ENCODE measurements at regions not wholly inside any gene's neighbourhood (a gene's known extent, or its start where the extent isn't known, plus 50 kb on each side); places are given as distances from the start of the nearest gene placed in this dataset.

DNA sequence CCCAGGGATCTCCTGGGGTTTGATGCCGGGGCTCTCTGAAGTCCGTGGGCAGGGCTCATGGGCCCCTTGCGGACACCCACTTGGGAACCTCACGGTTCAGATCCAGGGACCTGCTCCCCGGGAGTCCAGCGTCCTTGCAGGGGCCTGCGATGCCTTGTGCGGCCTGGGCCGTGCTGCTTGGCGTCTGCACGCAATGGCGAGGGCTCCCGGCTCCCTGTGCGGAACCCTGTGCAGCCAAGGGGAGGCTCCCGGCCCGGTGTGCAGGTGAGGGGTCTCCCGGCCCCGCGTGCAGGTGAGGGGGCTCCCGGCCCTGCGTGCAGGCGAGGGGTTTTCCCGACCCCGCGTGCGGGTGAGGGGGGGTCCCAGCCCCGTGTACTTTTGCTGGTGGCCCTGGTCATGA is 146.7 kb downstream of the DNAJB6 start:
- TF ChIP-seq SPI1 (IDR thresholded peaks at IDR 0.05; ENCODE audit: borderline replicate concordance, low read depth), result no peak
- TF ChIP-seq, protein P1, sequence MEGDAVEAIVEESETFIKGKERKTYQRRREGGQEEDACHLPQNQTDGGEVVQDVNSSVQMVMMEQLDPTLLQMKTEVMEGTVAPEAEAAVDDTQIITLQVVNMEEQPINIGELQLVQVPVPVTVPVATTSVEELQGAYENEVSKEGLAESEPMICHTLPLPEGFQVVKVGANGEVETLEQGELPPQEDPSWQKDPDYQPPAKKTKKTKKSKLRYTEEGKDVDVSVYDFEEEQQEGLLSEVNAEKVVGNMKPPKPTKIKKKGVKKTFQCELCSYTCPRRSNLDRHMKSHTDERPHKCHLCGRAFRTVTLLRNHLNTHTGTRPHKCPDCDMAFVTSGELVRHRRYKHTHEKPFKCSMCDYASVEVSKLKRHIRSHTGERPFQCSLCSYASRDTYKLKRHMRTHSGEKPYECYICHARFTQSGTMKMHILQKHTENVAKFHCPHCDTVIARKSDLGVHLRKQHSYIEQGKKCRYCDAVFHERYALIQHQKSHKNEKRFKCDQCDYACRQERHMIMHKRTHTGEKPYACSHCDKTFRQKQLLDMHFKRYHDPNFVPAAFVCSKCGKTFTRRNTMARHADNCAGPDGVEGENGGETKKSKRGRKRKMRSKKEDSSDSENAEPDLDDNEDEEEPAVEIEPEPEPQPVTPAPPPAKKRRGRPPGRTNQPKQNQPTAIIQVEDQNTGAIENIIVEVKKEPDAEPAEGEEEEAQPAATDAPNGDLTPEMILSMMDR (IDR thresholded peaks at IDR 0.05; ENCODE audit: insufficient read depth, low read length), result no peak
- no peak for TF ChIP-seq POLR2AphosphoS5 (IDR thresholded peaks at IDR 0.05; ENCODE audit: low read depth)
- no peak for TF ChIP-seq REST (IDR thresholded peaks at IDR 0.05; ENCODE audit: insufficient replicate concordance, low read depth)
- no peak for TF ChIP-seq GABPA (IDR thresholded peaks at IDR 0.05; ENCODE audit: low read depth)
- H3K27me3 ChIP-seq (ENCODE audit: insufficient read depth, poor library complexity, severe bottlenecking), result no peaks in the 10 kb centered on the region

DNA sequence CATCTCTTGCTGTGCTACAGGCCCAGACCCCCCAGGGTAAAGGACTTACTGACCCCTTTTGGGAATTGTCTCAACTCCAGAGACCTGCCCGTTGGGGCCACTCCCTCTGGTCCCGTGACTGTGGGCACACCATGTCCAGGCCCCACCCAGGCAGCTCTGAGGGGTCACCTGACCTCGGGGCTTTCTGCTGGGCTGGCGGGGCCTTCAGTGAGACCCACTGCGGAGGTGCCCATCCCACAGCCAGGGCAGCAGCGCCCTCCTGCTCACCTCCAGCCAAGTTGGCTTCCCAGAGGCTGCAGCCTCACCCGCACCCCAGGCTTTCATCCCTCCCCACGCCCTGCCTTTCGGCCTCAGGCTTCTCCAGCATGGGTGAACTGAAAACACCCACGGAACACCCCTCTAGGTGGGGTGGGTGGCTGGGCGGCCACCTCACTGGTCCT is 147.2 kb downstream of the DNAJB6 start:
- Histone ChIP-seq H3K27me3 (ENCODE audit: insufficient read depth, poor library complexity, severe bottlenecking) (no peaks in the 10 kb centered on the region), H3K27ac (replicated peaks) (no peak overlapping the region), H3K4me3 (replicated peaks; ENCODE audit: insufficient read depth, low read length) (no peak overlapping the region)
- DNase-seq (ENCODE audit: low read depth in 1 of 2, low spot score in 1 of 2), result no peak
- TF ChIP-seq SPI1 (IDR thresholded peaks at IDR 0.05; ENCODE audit: borderline replicate concordance, low read depth) (no peak), REST (IDR thresholded peaks at IDR 0.05; ENCODE audit: insufficient replicate concordance, low read depth) (no peak), GABPA (IDR thresholded peaks at IDR 0.05; ENCODE audit: low read depth) (no peak), POLR2AphosphoS5 (IDR thresholded peaks at IDR 0.05; ENCODE audit: low read depth) (no peak)
- TF ChIP-seq, protein P1 (IDR thresholded peaks at IDR 0.05; ENCODE audit: insufficient read depth, low read length), result no peak

More for the DNA sequence above, 146.7 kb downstream of the DNAJB6 start:
- no peak overlapping the region for H3K27ac ChIP-seq (replicated peaks)
- DNase-seq (ENCODE audit: low read depth in 1 of 2, low spot score in 1 of 2), result no peak
- H3K4me3 ChIP-seq (replicated peaks; ENCODE audit: insufficient read depth, low read length), result no peak overlapping the region

DNA sequence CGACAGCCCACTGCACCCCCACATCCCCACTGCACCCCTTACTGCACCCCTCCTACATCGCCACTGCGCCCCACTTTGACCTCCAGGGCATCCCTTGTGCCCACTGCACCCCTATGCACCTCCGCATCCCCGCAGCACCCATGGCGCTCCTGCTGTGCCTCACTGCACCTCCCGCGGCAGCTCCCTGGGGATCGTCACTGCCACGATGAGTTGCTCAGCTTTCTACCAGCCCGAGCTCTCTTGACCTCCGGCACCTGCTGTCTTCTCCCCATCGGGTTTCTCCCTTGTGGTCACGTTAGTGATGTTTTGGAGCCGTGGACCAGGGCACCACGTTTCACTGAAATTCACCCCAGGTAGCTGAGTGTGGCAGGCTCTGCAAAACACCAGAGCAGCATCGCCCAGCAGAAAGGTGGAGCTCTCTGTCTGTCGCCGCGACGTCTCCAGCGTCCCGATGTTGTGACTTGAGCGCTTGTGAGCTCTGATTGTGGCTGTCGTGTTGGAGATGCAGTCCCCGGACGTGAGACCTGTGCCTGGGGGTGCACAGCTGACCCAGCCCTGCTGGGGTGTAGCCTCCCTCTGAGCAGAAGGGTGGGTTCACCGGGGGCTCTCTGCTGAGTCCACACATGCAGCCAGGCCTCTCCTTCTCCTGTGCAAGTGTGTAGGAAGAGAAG is 147.7 kb downstream of the DNAJB6 start:
- TF ChIP-seq SPI1 (IDR thresholded peaks at IDR 0.05; ENCODE audit: borderline replicate concordance, low read depth), result no peak
- no peak for TF ChIP-seq POLR2AphosphoS5 (IDR thresholded peaks at IDR 0.05; ENCODE audit: low read depth)
- no peak for TF ChIP-seq REST (IDR thresholded peaks at IDR 0.05; ENCODE audit: insufficient replicate concordance, low read depth)
- no peak for TF ChIP-seq GABPA (IDR thresholded peaks at IDR 0.05; ENCODE audit: low read depth)
- TF ChIP-seq, protein P1 (IDR thresholded peaks at IDR 0.05; ENCODE audit: insufficient read depth, low read length), result no peak
- no peak for DNase-seq (ENCODE audit: low read depth in 1 of 2, low spot score in 1 of 2)
- H3K4me3 ChIP-seq (replicated peaks; ENCODE audit: insufficient read depth, low read length), result no peak overlapping the region
- no peak overlapping the region for H3K27ac ChIP-seq (replicated peaks)
- no peaks in the 10 kb centered on the region for H3K27me3 ChIP-seq (ENCODE audit: insufficient read depth, poor library complexity, severe bottlenecking)

All from HL-60 (cell line).